A673 (cell line): ENCODE measurements at regions not wholly inside any gene's neighbourhood (a gene's known extent, or its start where the extent isn't known, plus 50 kb on each side); places are given as distances from the start of the nearest gene placed in this dataset.

ENCODE experiments used
- BruUV-seq: library from RNA; stranded (reverse); fragments of 400-500 nt; replicated peaks from 2 replicates; lab custom pipeline; 2021; lab: Mats Ljungman, UMichigan
- CTCF ChIA-PET: fragments of 300-600 bp; sonication (Branson Sonifier 250); formaldehyde crosslinking; loops from one replicate; lab custom pipeline; 2022; ENCODE audit warnings: antibody characterized with exemption; lab: Charles Lee
- POLR2A ChIA-PET: fragments of 300-600 bp; sonication (Branson Sonifier 250); formaldehyde crosslinking; loops from one replicate; lab custom pipeline; 2022; ENCODE audit warnings: antibody characterized with exemption; ENCODE audit not compliant: low non-redundant PET; lab: Charles Lee
- DNase-seq: peaks from one replicate; pipeline ENCODE4 v3.0.0-alpha.2; 2015; ENCODE audit warnings: low spot score
- H3K27ac ChIP-seq: fragments of 200-600 bp; sonication (generic); 2 replicates; pipeline ENCODE4 v1.5.1; 2016; ENCODE audit warnings: mixed run types, low read depth, mild to moderate bottlenecking, mixed read lengths, antibody characterized with exemption, low read length; ENCODE audit not compliant: poor library complexity, severe bottlenecking
- H3K27me3 ChIP-seq: fragments of 200-600 bp; sonication (generic); replicated peaks from 2 replicates; pipeline ENCODE4 v1.6.1; 2017; ENCODE audit warnings: mixed run types, low read depth, mild to moderate bottlenecking, mixed read lengths, antibody characterized with exemption, low read length; ENCODE audit not compliant: insufficient read depth, poor library complexity
- H3K36me3 ChIP-seq: fragments of 200-600 bp; sonication (generic); 2 replicates; pipeline ENCODE4 v1.6.1; 2016; ENCODE audit warnings: mixed run types, mild to moderate bottlenecking, mixed read lengths, antibody characterized with exemption, low read length; ENCODE audit not compliant: insufficient read depth, poor library complexity, severe bottlenecking
- H3K4me1 ChIP-seq: fragments of 200-600 bp; sonication (generic); 2 replicates; pipeline ENCODE4 v1.6.1; 2017; ENCODE audit warnings: mixed run types, mild to moderate bottlenecking, mixed read lengths, antibody characterized with exemption, low read length; ENCODE audit not compliant: insufficient read depth, poor library complexity, severe bottlenecking
- H3K4me3 ChIP-seq: fragments of 200-600 bp; sonication (generic); 2 replicates; pipeline ENCODE4 v1.5.1; 2016; ENCODE audit warnings: low read depth, mixed run types, mild to moderate bottlenecking, mixed read lengths, low read length; ENCODE audit not compliant: poor library complexity, severe bottlenecking
- H3K9me3 ChIP-seq: fragments of 200-600 bp; sonication (generic); 2 replicates; pipeline ENCODE4 v1.6.1; 2016; ENCODE audit warnings: mixed run types, low read depth, mild to moderate bottlenecking, mixed read lengths, antibody characterized with exemption, low read length; ENCODE audit not compliant: poor library complexity, severe bottlenecking
- CTCF ChIP-seq: fragments of 300-800, 200-600 bp; sonication (generic); conservative IDR thresholded peaks from 2 replicates; pipeline ENCODE4 v1.5.1; 2017; ENCODE audit warnings: low read depth, mild to moderate bottlenecking, antibody characterized with exemption, low read length, moderate library complexity, mixed read lengths
- EZH2 ChIP-seq: fragments of 200-600 bp; sonication (generic); IDR thresholded peaks from 2 replicates; pipeline ENCODE4 v1.6.1; 2017; ENCODE audit warnings: borderline replicate concordance, low read depth, mild to moderate bottlenecking, mixed read lengths, antibody characterized with exemption, low read length; ENCODE audit not compliant: poor library complexity, severe bottlenecking
- intact Hi-C: fragments of 100-400 bp; cut with micrococcal nuclease; formaldehyde crosslinking; loops from one replicate; pipeline ENCODE4 v1.10.0; 2022; ENCODE audit not compliant: unreplicated experiment

- TF ChIP-seq EZH2 (no peak), CTCF (no peak)
- intact Hi-C loops = no loop called here
- H3K4me1 ChIP-seq = no peaks in the 10 kb centered on the region
- H3K4me3 ChIP-seq = no peak overlapping the region
- POLR2A ChIA-PET = no interaction called here
- no peaks in the 10 kb centered on the region for H3K27me3 ChIP-seq
- CTCF ChIA-PET = no interaction called here
- H3K9me3 ChIP-seq = no peaks in the 10 kb centered on the region
- H3K27ac ChIP-seq = no peak overlapping the region
- no peaks in the 10 kb centered on the region for H3K36me3 ChIP-seq
- BruUV-seq = no TSS peak
- no peak for DNase-seq
Measured at GRCh38 chr7:145065473-145065872, 229.6 kb upstream of the TPK1 start.

- H3K27ac ChIP-seq = no peak overlapping the region
- TF ChIP-seq CTCF (no peak), EZH2 (no peak)
- intact Hi-C loops = no loop called here
- H3K9me3 ChIP-seq = no peaks in the 10 kb centered on the region
- CTCF ChIA-PET = no interaction called here
- no peaks in the 10 kb centered on the region for H3K27me3 ChIP-seq
- no peak overlapping the region for H3K4me3 ChIP-seq
- DNase-seq = no peak
- H3K4me1 ChIP-seq = no peaks in the 10 kb centered on the region
- H3K36me3 ChIP-seq = no peaks in the 10 kb centered on the region
- POLR2A ChIA-PET = interaction anchor here (0.6 kb wide), 1 partner anchor 48 kb away, joined by 4 read pairs; no protein-coding TSS in a partner anchor
- no TSS peak for BruUV-seq
Measured at GRCh38 chr7:145064114-145064513, 228.3 kb upstream of the TPK1 start.

GRCh38 chr7:145053781-145054180 is 217.9 kb upstream of the TPK1 start:
- POLR2A ChIA-PET = no interaction called here
- no peaks in the 10 kb centered on the region for H3K27me3 ChIP-seq
- H3K36me3 ChIP-seq = no peaks in the 10 kb centered on the region
- intact Hi-C loops = no loop called here
- no peaks in the 10 kb centered on the region for H3K9me3 ChIP-seq
- CTCF ChIA-PET = no interaction called here
- TF ChIP-seq EZH2 (no peak), CTCF (no peak)
- DNase-seq = no peak
- no TSS peak for BruUV-seq
- no peak overlapping the region for H3K27ac ChIP-seq
- H3K4me3 ChIP-seq = no peak overlapping the region
- no peaks in the 10 kb centered on the region for H3K4me1 ChIP-seq
